Fibroblast of skin of left biceps (primary cell): ENCODE measurements at regions not wholly inside any gene's neighbourhood (a gene's known extent, or its start where the extent isn't known, plus 50 kb on each side); places are given as distances from the start of the nearest gene placed in this dataset.

ENCODE experiments used
- DNase-seq, 2 experiments: peaks; one replicate each; pipeline ENCODE4 v3.0.0-alpha.2; 2013; ENCODE audit warnings: low read depth in 2 of 2

GRCh38 chr13:24050292-24050711 lies 110.2 kb upstream of the SPATA13 start:
- DNase-seq, result no peak

- DNase-seq, result no peak
These were observed 109.5 kb upstream of the SPATA13 start for GRCh38 chr13:24050796-24051715.

GRCh38 chr13:24052547-24053518 lies 107.7 kb upstream of the SPATA13 start:
- no peak for DNase-seq

GRCh38 chr13:24053519-24054251 lies 106.8 kb upstream of the SPATA13 start:
- DNase-seq, result no peak

- DNase-seq, result no peak
These were observed 103.8 kb upstream of the SPATA13 start for GRCh38 chr13:24056616-24057137.

- DNase-seq, result no peak
These were observed 99.5 kb upstream of the SPATA13 start for GRCh38 chr13:24060993-24061392.

- no peak for DNase-seq
These were observed 97.1 kb upstream of the SPATA13 start for GRCh38 chr13:24063281-24063877.

GRCh38 chr13:24064371-24064770 lies 96.1 kb upstream of the SPATA13 start:
- DNase-seq, result no peak

- no peak for DNase-seq
These were observed 95.3 kb upstream of the SPATA13 start for GRCh38 chr13:24065176-24065575.

- DNase-seq, result no peak
These were observed 93.9 kb upstream of the SPATA13 start for GRCh38 chr13:24066405-24067295.

GRCh38 chr13:24068472-24068871 lies 92.0 kb upstream of the SPATA13 start:
- DNase-seq, result no peak

GRCh38 chr13:24071016-24071415 lies 89.5 kb upstream of the SPATA13 start:
- no peak for DNase-seq

GRCh38 chr13:24071423-24072075 lies 89.0 kb upstream of the SPATA13 start:
- DNase-seq, result no peak

GRCh38 chr13:24073657-24074056 lies 86.9 kb upstream of the SPATA13 start:
- no peak for DNase-seq

- no peak for DNase-seq
These were observed 85.8 kb upstream of the SPATA13 start for GRCh38 chr13:24074678-24075077.

GRCh38 chr13:24075137-24075975 lies 85.2 kb upstream of the SPATA13 start:
- no peak for DNase-seq

- DNase-seq, result no peak
These were observed 84.4 kb upstream of the SPATA13 start for GRCh38 chr13:24076109-24076508.

- no peak for DNase-seq
These were observed 83.9 kb upstream of the SPATA13 start for GRCh38 chr13:24076636-24077035.

- DNase-seq, result no peak
These were observed 80.4 kb upstream of the SPATA13 start for GRCh38 chr13:24080134-24080533.
